Neural progenitor cell (in vitro differentiated cells): ENCODE measurements at regions not wholly inside any gene's neighbourhood (a gene's known extent, or its start where the extent isn't known, plus 50 kb on each side); places are given as distances from the start of the nearest gene placed in this dataset.

ENCODE experiments used
- CTCF ChIP-seq: fragments of 200-600 bp; sonication (generic); IDR thresholded peaks from 2 replicates; pipeline ENCODE4 v1.5.1; 2017; ENCODE audit warnings: antibody characterized with exemption, mild to moderate bottlenecking
- EZH2 ChIP-seq: fragments of 200-600 bp; sonication (generic); IDR thresholded peaks from 2 replicates; pipeline ENCODE4 v1.6.1; 2017; ENCODE audit warnings: antibody characterized with exemption, mild to moderate bottlenecking, moderate library complexity

GRCh38 chr17:59466946-59467801 is 98.2 kb upstream of the DHX40 start:
- TF ChIP-seq CTCF = no peak
- no peak for TF ChIP-seq EZH2
